Prostate gland (tissue), 2 donors: ENCODE measurements at regions not wholly inside any gene's neighbourhood (a gene's known extent, or its start where the extent isn't known, plus 50 kb on each side); places are given as distances from the start of the nearest gene placed in this dataset.

ENCODE experiments used
- CTCF ChIP-seq, 4 experiments: fragments of 200-600 bp in 2 of 4; fragments of 450-650 bp in 2 of 4; sonication (generic) in 2 of 4; IDR thresholded peaks; 1 replicate in 3 of 4; 2 replicates in 1 of 4; pipeline ENCODE4 v1.5.1; 2016 to 2019; ENCODE audit warnings: antibody characterized with exemption in 4 of 4, mild to moderate bottlenecking in 2 of 4, moderate library complexity in 2 of 4
- POLR2A ChIP-seq: fragments of 450-650 bp; IDR thresholded peaks from one replicate; pipeline ENCODE4 v1.6.1; 2016; ENCODE audit warnings: antibody characterized with exemption, mild to moderate bottlenecking
- POLR2AphosphoS5 ChIP-seq: sonication (generic); formaldehyde crosslinking; IDR thresholded peaks from one replicate; pipeline ENCODE4 v1.6.1; 2017; ENCODE audit warnings: antibody characterized with exemption

- TF ChIP-seq CTCF (IDR thresholded peaks at IDR 0.05) (no peak), POLR2A (no peak), POLR2AphosphoS5 (no peak)
Observed at GRCh38 chr3:124635169-124635539, 95.1 kb upstream of the UMPS start.
